HG03108 (cell line): ENCODE measurements at regions not wholly inside any gene's neighbourhood (a gene's known extent, or its start where the extent isn't known, plus 50 kb on each side); places are given as distances from the start of the nearest gene placed in this dataset.
"Not testable (repeated sequence)": the region's sequence is repeated elsewhere in the genome, so short reads cannot be mapped to it uniquely, and the experiment has no call there.

Experiments used
- ATAC-seq: cut with Tn5 transposase; IDR thresholded peaks from one replicate; pipeline ENCODE4 v1.9.1; 2021; ENCODE audit warnings: moderate library complexity; ENCODE audit not compliant: unreplicated experiment

- no peak for ATAC-seq
Observed at GRCh38 chr11:21711341-21711740, 481.5 kb upstream of the ANO5 start.

GRCh38 chr11:21723678-21724077 lies 469.2 kb upstream of the ANO5 start:
- no peak for ATAC-seq

GRCh38 chr11:21727102-21727501 lies 465.8 kb upstream of the ANO5 start:
- no peak for ATAC-seq

GRCh38 chr11:21736404-21736803 lies 456.5 kb upstream of the ANO5 start:
- no peak for ATAC-seq

- not testable (repeated sequence) for ATAC-seq
Observed at GRCh38 chr11:21752475-21753243, 440.2 kb upstream of the ANO5 start.

GRCh38 chr11:21753244-21753767 lies 439.6 kb upstream of the ANO5 start:
- ATAC-seq, result not testable (repeated sequence)

GRCh38 chr11:21761000-21761399 lies 431.9 kb upstream of the ANO5 start:
- ATAC-seq, result no peak

GRCh38 chr11:21768388-21768787 lies 424.5 kb upstream of the ANO5 start:
- no peak for ATAC-seq

GRCh38 chr11:21769188-21769587 lies 423.7 kb upstream of the ANO5 start:
- ATAC-seq, result no peak

- ATAC-seq, result no peak
Observed at GRCh38 chr11:21771097-21771496, 421.8 kb upstream of the ANO5 start.

- no peak for ATAC-seq
Observed at GRCh38 chr11:21774212-21774611, 418.7 kb upstream of the ANO5 start.

- no peak for ATAC-seq
Observed at GRCh38 chr11:21775911-21776310, 417.0 kb upstream of the ANO5 start.

- ATAC-seq, result no peak
Observed at GRCh38 chr11:21783954-21784353, 408.9 kb upstream of the ANO5 start.

- no peak for ATAC-seq
Observed at GRCh38 chr11:21785351-21785750, 407.5 kb upstream of the ANO5 start.

- no peak for ATAC-seq
Observed at GRCh38 chr11:21794306-21794705, 398.6 kb upstream of the ANO5 start.

GRCh38 chr11:21798216-21798615 lies 394.7 kb upstream of the ANO5 start:
- no peak for ATAC-seq

GRCh38 chr11:21804523-21804922 lies 388.4 kb upstream of the ANO5 start:
- ATAC-seq, result not testable (repeated sequence)

GRCh38 chr11:21806508-21806907 lies 386.4 kb upstream of the ANO5 start:
- ATAC-seq, result no peak

GRCh38 chr11:21806947-21807346 lies 385.9 kb upstream of the ANO5 start:
- no peak for ATAC-seq

GRCh38 chr11:21807350-21807749 lies 385.5 kb upstream of the ANO5 start:
- ATAC-seq, result no peak

- no peak for ATAC-seq
Observed at GRCh38 chr11:21810650-21811049, 382.2 kb upstream of the ANO5 start.

- no peak for ATAC-seq
Observed at GRCh38 chr11:21811572-21811971, 381.3 kb upstream of the ANO5 start.

GRCh38 chr11:21814169-21814568 lies 378.7 kb upstream of the ANO5 start:
- no peak for ATAC-seq
